ELR (cell line): ENCODE measurements at regions not wholly inside any gene's neighbourhood (a gene's known extent, or its start where the extent isn't known, plus 50 kb on each side); places are given as distances from the start of the nearest gene placed in this dataset.

Source experiments
- DNase-seq: peaks from one replicate; pipeline ENCODE4 v3.0.0-alpha.2; 2015; ENCODE audit warnings: low read depth

DNA sequence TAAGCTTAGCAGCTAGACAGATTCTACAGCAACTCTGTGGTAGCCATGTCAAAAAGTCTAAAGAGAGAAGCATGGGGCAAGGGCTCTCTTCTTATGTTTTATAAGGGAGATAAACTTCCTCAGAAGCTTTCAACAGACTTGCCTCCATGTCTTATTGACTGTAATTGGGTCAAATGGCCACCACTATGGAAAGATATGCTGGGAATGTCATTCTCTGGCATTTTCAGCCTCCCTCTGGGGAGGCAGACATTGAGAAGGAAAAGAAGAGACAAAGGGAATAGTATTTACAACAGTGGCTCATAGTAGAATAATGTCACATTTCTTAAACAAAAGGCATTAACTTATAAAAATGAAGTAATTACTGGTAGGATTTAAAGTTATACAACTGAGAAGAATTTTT is 1964.5 kb upstream of the PIK3C3 start:
- DNase-seq: no peak

DNA sequence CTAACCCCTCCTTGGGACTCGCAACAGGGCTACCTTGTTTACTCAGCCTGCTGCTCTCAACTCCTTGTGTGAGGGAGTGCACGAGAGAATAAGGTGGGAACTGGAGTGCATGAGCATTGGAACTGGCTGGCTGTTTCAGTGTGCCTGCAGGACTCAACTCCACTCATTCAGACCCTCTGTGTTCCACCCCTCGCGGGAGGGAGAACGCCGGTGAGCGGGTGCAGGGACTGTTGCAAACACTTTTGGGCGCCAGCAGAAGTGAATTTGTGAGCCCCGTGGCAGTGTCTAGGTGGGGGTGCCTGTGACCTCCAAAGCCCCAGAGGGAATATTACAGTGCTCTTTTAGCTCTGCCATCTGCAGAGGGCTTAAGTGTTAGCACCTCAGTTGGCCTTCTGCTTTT is 1978.3 kb upstream of the PIK3C3 start:
- no peak for DNase-seq

DNA sequence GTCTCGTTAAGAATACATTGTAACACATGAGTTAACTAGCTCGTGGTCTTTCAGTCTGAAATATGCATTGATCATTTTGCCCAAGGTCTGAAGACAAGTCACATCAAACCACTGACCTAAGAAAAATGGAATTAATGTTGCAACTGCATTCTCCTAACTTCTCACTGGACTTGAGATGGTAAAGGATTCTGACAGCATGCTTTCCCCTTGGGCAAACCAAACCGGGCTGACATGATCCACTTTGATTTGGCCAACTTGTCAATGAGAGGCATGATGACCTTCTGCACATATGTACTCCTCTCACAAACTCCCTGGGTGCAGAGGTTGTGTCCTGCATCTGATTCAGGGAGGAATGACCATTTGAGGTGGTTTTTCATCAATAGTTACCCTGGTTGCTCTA is 1982.5 kb upstream of the PIK3C3 start:
- DNase-seq: no peak

DNA sequence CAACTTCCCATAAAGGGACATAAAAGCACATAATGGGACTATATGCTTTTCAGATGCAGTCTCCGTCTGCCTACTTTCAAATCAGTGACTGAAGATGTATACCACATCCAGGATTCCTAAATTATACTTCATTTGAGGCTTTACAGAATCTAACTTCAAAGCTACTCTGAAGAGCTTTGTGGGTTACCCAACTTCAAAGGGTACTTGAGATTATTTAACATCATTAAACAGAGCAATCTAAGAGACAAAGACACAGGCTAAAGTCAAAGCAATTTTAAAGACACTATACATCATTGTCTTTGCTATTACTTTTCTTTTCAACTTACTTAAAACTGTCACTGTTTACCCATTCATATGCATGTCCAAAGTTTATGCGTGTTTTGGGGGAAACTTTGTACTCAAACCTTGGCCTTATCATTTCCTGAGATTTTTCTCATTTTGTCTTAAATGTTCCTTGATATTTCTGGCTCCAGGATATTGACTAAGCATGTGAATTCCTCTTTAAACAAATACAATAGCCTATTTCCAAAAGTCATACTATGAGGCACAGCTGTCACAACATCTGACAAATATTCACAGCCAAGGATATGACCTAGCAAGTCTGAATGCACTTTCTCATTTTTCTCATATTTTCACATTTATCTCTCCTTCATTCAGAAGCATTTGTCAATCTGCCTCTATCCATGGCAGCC is 1985.1 kb upstream of the PIK3C3 start:
- DNase-seq: no peak

DNA sequence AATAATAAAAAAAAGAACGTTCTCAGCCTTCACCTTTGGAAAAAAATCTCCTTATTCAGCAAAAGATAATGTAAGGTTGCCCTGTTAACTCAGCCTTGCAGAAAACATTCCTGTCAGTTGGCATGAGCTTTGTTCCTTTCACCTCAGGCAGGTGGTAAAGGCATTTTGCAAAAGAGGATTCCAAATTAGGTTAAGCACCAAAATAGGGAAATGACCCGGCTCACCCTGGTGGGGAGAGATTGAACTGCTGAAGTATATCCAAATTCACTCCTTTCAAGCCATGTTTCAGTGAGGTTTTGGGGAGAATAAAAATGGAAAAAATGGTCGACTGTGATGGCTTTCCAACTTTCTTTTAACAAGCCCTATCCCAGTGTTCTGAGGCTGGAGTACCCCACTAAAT is 1988.8 kb upstream of the PIK3C3 start:
- DNase-seq: no peak

DNA sequence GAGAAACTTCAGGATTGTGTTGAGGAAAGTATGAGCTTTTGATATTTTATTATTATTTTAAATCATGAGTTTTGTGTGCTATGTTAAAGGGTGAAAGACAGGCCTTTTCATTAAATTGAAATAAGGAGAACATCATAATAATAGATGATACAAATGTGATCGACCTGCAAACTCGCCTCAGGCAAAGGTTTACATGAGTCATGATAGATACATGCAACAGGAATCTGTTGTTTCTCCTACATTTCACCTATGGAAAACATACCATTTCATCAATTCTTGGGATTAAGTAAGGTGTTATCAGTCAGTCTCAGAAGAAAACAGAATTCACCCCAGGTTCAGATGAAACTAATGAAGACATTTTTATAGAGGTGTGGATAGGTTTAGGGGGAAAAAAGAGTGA is 1992.5 kb upstream of the PIK3C3 start:
- no peak for DNase-seq

DNA sequence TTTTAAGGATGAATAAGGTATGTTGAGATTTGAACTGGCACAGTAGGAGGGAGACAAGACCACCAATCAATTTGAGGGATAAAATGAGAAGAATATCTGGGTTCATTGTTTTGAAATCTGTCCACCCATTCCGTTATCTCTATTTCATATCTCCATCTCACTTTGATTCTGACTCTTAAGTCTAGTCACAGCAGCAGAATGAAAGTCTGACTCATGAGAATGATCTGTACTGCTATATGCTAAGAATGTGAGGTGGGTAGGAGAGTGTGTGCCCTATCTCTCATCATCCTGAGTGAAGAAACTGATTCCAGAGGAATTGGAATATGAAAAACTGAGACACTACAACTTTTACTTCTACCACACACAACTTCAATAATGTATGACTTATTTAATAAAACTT is 1994.5 kb upstream of the PIK3C3 start:
- DNase-seq: peak; percentile 12

DNA sequence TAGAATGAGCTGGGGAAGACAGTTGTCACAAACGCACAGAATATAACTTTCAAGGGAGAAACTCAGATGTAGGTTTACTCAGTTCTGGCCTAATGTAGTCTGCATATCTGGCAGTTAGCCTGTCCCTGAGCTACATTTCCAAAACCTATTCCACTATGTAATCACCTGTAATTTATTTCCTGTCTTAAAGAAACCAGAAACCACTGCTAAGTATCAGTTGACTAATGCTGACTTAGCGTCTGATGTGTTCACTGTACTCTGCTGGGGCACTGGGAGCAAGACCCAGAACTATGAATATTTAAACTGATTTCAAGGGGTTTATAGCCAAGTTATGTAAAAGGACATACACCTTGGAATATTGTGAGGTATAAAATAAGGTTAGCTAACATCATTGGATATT is 1995.2 kb upstream of the PIK3C3 start:
- DNase-seq: no peak

DNA sequence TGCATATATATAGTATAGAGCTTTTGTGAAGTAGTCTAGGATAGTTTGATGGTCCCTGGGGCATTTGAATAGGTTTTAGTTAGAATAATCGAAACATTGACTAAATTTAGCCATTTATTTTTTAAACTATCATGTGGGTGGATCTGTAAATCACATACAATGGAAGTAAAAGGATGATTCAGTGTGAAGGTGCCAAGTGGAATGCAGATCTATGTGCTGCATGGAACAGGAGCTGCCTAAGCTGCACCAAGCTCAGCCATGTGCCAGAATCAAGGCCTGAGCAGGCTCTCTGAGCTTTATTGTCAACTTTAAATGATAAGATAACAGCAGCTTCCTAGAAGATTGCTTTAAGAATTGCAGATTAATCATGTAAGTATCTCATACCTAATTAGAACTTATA is 1996.2 kb upstream of the PIK3C3 start:
- DNase-seq: no peak

DNA sequence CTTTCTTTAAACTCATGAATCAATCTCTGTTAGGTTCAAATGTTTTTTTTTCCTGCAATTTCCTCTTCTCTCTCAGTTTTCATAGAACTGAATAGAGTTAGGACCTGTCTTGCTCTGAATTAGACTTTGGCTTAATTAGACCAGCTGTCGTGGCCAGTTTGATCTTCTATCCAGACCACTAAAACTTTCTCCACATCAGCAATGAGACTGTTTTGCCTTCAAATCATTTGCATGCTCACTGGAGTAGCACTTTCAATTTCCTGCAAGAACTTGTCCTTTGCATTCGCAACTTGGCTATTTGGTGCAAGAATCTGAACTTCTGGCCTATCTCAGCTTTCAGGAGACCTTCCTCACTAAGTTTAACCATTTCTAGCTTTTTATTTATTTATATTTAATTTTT is 2002.2 kb upstream of the PIK3C3 start:
- no peak for DNase-seq

DNA sequence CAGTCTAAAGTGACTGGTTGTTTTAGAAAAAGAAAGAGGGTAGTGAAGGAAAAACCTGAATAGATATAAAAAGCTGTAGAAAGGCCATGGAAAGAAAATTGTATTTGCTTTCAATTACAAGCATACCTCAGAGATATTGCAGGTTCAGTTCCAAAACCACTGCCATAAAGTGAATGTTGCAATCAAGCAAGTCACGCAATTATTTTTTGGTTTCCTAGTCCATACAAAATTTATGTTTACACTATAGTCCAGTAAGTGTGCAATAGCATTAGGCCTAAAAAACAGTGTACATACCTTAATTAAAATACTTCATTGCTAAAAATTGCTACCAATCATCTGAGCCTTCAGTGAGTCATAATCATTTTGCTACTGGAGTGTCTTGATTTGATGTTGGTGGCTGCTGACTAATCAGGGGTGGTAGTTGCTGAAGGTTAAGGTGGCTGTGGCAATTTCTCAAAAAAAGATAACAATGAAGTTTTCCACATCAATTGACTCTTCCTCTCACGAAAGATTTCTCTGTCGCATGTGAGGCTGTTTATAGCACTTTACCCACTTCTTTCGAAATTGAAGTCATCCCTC is 2003.8 kb upstream of the PIK3C3 start:
- no peak for DNase-seq

DNA sequence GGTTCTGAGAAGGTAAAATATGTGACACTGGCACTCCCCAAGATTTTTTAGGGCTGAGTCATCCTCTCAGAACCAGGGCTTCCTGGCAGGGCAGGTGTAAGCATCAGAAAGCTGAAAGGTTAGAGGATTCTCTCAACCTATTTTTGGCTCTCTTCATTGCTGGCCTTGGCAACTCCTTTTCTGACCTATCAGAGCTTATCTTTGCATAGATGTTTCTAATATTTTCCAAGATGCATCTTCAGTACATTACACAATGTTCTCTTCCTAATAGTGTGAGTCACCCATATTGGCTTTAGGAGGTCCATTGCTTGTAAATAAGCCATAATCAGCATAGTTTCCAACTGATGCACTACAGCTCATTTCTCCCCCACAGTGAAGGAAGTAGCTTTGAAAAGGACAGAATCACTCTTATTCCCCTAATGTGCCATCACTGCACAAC is 2008.4 kb upstream of the PIK3C3 start:
- peak; percentile 42 for DNase-seq

DNA sequence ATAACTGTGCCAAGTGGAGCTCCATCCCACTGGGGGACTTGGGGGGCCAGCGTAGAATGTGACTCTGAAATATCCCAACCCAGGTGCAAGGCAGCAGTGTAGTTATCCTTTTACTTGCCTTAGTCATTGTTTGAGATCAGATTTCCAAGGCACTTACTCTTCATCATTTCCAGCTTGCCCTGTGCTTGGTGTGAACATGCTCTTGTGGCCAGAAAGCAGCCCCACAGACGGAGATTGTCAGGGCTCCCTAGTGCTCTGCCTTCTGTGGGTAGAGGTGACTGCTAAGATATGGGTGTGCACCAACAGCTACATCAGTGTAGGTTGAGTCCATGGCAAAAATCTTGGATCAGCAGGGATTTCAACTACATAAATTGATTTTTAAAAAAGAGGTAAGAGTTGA is 2010.0 kb upstream of the PIK3C3 start:
- no peak for DNase-seq

DNA sequence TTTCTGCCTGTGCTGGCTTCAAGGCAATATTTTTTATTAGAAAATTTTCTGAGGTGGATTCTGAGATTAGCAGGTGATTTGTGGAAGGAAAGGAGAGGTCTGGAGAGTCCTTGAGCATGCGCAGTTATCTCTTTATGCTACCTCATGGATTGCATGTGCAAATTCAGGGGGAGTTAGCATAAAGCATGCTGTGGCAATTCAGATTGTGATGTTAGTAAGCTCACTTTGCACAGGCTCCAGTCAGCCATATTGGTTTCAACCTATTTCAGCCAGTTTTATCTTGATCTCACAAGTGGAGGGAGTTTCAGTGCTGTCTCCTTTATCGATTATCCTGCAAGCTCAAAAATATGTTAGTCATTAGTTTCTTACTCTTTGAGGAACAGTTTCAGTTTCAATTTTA is 2012.3 kb upstream of the PIK3C3 start:
- no peak for DNase-seq

DNA sequence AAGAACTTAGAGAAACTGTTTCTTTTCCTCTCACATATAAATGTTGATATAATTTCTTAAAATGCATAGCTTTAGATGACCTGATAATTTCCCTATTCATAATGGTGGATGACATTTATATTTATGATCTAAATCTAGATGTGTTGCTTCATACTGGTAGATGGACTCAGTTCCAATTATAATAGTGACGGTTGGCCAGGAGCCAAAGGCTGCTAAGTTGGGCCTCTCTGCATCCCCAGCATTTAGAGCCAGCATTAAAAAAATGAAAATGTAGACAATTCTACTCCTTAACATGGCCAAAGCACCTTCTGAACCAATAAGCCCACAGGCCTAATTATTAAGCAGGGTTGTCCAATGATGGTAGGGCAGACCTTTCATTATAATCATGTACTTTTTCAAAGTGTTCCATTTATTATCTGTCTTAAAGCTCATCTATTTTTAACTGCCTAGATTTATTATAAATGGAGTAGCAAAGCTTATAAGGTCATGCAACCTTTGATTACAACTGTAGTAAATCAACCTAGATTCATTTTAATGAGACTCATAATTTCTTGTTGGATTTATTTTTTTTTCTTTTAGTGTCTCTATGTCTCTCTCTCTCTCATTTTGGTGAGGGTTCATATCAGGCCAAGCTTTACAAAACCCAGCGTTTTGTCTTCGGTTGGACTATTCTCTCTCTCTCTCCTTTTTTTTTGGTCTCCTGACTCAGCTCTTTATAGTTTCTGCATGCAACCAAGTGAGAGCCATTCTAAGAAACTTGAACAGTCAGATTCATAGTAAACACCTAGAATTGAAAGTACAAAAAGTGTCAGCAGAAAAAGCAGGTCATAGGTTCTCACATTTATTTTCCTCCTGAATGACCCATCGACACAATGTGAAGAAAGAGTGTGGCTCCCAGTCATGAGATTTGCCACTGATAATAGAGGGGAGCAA is 2016.1 kb upstream of the PIK3C3 start:
- DNase-seq: no peak

DNA sequence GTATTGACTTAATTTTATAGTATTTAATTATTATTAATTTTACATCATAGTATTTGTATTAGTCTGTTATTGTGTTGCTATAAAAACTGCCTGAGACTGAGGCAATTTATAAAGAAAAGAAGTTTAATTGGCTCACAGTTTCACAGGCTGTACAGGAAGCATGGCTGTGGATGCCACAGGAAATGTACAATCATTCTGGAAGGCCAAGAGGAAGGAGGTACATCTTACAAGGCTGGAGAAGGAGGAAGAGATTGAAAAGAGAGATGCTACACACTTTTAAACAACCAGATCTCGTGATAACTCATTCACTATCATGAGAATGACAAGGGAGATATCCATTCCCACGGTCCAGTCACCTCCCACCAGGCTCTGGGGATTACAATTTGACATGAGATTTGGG is 2019.4 kb upstream of the PIK3C3 start:
- no peak for DNase-seq

DNA sequence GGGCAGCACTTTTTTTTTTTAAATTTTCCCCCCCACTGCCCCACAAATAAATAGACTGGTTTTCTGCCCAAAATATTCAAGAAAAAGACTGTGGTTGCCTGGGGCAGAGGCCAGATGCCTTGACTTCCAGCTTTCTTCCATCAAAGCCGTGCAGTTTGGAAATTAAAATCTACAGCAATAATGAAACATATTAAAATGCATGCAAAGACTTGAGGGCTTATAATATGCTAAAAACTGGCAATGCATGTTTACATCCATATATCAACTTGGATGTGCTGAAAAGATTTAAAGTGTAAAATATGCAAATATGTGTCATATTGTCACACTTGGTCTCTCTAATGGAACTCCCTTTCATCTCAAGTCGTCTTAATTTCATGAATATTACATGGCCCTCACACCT is 2036.2 kb upstream of the PIK3C3 start:
- no peak for DNase-seq

DNA sequence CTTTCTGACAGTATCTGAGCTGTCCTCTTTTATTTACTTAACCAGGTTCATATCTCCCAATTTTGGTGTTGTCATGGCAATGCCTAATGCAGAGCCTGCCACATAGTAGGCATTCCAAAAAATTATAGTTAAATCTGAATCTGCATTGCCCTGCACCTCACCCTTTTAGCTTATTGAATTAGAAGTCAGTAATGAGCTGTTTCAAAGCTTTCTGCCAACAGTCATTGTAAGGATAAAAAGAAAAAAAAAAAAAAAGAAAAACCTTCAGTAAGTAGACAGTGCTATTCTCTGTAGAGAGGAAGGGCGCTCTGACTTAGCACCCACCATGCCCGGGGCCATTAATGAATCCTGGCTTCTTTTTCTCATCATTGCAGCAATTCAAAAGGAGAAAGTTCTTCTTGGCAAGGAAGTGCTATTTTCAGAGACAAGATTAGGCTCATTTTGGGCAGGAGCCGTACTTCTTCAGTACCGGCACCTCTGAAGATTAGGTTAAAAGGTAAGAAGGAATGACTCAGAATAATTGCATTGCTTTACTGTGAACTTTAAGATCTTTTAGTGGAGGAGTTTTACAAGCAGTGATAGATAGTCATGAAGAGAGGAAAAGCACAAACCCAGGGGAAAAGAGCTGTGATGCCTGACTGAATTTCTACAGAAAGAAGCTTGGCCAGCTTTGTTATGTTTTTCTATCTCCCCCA is 2041.2 kb upstream of the PIK3C3 start:
- no peak for DNase-seq

DNA sequence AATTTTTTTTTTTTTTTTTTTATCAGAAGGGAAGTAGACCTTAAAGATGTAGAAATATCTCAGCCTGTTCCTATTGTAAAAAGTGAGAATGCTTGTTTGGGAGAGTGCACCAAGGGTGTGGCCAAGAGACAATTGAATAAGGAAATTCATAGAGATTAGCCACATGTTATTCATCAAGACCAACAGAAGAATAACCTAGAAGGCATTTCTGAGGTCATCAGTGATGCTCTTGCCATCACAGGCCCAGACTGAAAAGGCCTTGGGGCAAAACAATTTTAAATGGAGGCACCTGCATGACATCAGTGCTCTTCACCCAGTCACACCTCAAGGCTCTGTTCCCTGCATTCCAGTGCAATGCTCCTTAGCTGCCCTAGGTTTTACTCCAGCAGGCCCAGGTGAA is 2043.3 kb upstream of the PIK3C3 start:
- no peak for DNase-seq

DNA sequence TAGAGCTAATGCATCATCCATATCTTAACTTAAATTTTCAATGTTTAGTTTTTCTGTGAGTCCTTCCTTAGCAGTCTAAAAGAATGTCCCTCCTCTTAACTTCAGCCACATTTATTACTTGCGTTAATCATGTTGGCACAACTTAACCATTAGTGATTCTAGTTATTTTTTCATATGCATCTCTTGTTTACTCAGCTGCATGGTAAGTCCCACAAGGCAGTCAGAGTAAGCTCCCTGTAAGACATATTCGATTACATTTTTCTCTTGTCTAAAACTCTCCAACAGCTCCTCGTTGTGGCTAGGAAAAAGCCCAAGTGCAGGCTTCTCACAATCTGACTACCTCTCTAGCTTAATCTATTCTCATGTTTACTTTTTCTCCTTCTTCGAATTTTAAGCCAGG is 2045.3 kb upstream of the PIK3C3 start:
- no peak for DNase-seq

DNA sequence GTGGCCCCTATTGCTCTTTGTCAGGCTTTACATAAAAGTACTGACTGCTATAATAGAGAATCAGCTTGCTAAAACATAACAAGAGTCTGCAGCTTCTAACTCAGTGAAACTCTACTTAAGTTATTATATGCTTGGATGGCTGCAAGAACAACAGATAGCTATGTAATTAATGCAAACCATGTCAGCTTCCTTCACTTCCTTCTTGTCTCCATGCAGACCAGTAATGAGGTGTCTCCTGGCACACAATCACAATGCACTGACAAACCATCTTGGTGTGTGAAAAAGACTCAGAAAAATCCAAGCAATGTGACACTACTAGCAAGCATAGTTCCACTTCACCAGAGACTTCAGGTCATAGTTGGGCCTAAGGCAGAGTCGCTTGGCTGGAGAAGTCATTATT is 2068.9 kb upstream of the PIK3C3 start:
- DNase-seq: no peak

DNA sequence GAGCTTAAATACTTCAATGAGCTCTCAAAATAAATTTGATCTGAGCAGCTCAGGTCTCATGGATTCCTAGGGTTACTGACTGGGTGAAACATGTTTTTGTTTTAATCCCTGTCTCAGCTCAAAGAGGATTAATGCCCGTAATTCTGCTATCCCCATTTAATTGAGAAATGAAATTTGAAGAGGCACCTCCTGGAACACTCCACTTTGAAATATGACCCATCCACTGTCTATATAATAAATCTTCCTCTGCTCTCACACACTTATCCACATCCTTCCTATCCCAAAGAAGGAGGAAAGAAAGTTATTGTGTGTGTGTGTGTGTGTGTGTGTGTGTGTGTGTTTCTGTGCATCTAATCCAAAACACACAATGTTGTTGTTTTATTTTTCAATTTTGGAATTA is 2082.4 kb upstream of the PIK3C3 start:
- no peak for DNase-seq

DNA sequence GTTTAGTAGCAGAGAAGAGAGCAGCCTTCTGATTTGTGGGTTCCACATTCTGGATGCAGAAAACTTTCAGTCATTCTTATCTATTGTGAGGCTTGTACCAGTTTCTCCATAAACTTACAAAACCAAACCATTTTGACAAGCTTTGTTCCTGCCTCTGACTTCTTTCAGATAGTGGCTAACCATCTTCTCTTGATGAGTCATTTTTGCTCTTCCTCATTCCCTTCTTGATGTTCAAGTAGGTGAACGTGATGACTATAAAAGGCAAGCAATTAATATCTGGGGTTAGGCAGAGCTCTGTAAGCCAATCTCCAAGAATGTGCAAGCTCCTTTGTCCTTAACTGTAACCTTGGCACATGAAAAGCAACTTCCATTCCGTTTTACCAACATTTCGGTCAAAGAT is 2083.1 kb upstream of the PIK3C3 start:
- no peak for DNase-seq
